HG03025 (cell line): ENCODE measurements at regions not wholly inside any gene's neighbourhood (a gene's known extent, or its start where the extent isn't known, plus 50 kb on each side); places are given as distances from the start of the nearest gene placed in this dataset.
A peak's percentile ranks its signal among the peaks of the same experiment; 100 is the strongest.

Experiments used
- ATAC-seq: cut with Tn5 transposase; IDR thresholded peaks from one replicate; pipeline ENCODE4 v1.9.1; 2021; ENCODE audit warnings: mild to moderate bottlenecking, moderate library complexity; ENCODE audit not compliant: unreplicated experiment, low FRiP score

DNA sequence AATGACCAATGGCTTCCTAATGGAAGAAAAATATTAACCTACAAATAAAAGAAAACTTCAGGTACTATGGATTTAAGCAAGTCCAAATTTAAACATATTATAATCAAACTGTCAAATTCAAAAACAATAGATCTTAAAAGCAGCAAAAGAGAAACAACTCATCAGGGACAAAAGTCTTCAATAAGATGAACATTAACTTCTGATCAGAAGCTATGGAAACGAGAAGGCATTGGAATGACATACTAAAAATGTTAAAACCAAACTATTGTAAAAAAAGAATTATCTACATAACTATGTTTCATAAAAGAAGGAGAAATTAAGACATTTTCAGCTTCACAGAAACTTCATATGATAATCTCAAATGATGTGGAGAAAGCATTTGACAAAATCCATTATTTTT is 334.7 kb downstream of the ANKRD7 start:
- ATAC-seq = no peak

GRCh38 chr7:118563311-118563710 is 338.8 kb downstream of the ANKRD7 start:
- no peak for ATAC-seq

- no peak for ATAC-seq
These were observed 348.1 kb downstream of the ANKRD7 start for GRCh38 chr7:118572604-118573003.

- ATAC-seq = no peak
These were observed 348.6 kb downstream of the ANKRD7 start for GRCh38 chr7:118573085-118573484.

GRCh38 chr7:118575393-118575948 is 351.0 kb downstream of the ANKRD7 start:
- no peak for ATAC-seq

DNA sequence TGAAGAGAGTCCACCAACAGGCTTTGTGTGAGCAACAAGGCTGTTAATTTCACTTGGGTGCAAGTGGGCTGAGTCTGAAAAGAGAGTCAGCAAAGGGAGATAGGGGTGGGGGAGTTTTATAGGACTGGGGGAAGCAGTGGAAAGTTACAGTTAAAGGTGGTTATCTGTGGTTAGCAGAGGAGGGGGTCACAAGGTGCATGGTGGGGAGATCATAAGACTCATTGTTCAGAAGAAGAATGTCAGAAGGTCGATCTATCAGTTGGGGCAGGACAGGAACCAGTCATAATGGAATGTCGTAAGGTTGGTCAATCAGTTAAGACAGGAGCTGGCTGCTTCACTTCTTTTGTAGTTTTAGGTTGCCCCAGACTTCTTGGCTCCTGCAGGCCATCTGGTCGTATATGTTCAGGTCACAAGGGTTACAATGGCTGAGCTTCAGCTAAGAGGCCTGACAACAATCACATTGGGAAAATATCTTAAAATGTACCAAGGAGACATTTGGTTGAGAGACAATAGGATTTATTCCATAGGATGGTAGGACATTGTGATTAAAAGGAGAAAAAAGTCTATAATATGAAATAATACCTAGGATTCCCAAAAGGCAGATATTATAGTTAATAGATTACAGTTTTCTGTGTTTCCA is 356.4 kb downstream of the ANKRD7 start:
- no peak for ATAC-seq

DNA sequence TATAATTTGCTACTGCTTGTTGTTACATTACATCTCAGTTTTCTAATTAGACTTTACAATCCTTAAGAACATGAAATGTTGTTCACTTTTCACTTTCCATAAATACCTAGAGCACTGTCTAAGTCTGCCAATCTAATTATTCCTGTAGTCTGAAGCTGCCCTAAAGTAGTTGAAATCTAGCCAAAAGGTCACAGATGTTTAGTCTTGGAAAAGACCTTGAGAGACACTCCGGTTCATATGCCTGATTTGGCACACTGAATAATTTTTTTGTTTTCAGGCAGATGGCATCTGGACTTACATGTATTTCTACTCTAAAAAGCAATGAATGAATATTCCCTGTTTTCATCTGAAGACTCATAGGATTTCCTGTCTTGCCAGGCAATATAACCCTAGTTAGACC is 359.1 kb downstream of the ANKRD7 start:
- ATAC-seq = no peak

DNA sequence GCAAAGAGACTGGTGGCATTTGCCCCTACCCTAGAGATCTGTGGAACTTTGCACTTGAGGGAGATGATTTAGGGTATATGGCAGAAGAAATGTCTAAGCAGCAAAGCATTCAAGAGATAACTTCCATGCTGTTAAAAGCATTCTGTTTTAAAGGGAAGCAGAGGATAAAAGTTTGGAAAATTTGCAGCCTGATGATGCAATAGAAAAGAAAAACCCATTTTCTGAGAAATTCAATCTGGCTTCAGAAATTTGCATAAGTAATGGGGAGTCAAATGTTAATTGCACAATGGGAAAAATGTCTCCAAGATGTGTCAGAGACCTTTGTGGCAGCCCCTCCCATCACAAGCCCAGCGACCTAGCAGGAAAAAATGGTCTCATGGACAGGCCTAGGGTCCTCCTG is 361.7 kb downstream of the ANKRD7 start:
- ATAC-seq = no peak

- peak; percentile 64 for ATAC-seq
These were observed 365.6 kb downstream of the ANKRD7 start for GRCh38 chr7:118590107-118590506.

DNA sequence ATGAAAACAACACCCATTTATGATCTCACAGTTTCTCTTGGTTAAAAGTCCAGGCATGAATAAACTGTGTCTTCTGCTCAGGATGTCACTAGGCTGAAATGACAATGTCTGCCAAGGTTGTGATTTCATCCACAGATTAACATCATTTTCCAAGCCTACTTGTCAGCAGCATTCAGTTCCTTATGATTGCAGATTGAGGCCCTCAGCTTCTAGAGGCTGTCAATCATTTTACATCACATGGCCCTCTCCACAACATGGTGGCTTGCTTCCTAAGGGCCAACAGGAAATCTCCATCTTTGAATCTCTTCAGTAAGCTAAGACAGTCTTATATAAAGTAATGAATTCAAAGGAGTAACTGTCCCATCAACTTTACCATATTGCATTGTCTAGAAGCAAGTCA is 377.6 kb downstream of the ANKRD7 start:
- no peak for ATAC-seq

DNA sequence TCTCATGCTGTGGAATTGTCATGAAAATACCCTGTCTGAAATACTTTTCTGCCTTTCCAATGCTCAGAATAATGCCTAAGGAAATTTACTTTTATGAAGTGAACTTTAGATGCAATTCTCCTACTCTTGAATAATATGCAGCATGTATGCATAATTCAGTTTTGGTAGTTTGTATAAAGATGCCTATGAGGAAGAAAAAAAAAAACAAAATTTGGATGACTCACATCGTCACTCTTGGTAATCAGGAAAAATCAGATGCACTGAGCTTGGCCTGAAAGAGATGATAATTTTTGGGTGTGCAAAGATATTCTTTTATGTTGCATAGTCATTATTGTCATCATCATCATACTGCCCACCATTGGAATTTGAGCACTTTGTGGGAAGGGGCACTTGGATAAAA is 382.1 kb downstream of the ANKRD7 start:
- no peak for ATAC-seq

- ATAC-seq = no peak
These were observed 384.7 kb downstream of the ANKRD7 start for GRCh38 chr7:118609207-118609606.

- no peak for ATAC-seq
These were observed 391.2 kb downstream of the ANKRD7 start for GRCh38 chr7:118615681-118616080.

DNA sequence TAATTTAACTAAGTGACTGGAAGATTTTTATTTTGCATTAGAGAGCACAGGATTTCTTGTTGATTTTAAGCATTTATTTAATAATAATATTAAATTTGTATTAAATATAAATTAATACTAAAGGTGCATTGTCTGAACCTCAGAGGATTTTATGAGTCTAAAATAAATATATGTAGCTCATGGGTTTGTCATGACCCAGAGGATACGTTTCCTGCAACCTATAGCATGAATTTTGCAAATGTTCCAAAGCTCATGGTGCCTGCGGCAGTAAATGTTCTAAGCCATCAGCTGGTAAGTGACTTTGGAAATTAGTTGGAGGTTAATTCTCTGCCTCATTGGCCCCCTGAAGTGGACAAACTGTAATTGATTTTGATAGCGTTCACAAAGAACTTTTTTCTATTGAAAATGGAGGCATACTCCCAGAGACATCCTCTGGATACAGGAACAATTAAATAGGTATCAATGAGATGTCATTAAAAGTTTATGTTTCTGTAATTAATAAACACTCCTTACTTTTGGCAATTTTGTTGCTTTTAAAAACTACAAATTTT is 397.4 kb downstream of the ANKRD7 start:
- ATAC-seq = no peak

- no peak for ATAC-seq
These were observed 402.2 kb downstream of the ANKRD7 start for GRCh38 chr7:118626739-118627138.

DNA sequence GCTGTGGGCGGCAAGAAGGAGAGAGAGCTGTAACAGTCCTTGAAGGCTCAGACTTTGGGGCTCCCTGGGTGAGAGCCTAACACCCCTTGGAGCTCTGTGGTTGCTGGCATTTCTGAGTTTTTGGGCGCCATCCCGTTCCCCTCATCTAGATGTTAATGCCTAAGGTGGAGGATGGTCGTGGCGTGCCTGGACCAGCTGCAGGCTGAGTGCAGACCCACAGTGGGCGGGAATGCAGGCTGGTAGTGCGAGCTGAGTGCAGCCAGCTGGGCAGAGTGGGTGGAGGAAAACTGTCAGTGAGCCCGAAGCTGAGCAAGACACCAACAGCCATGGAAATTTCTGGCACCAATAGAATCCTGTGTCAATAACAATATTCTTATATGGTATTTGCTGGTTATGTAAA is 403.0 kb downstream of the ANKRD7 start:
- ATAC-seq = no peak

GRCh38 chr7:118629898-118630438 is 405.5 kb downstream of the ANKRD7 start:
- no peak for ATAC-seq

- ATAC-seq = no peak
These were observed 417.9 kb downstream of the ANKRD7 start for GRCh38 chr7:118642396-118642795.

DNA sequence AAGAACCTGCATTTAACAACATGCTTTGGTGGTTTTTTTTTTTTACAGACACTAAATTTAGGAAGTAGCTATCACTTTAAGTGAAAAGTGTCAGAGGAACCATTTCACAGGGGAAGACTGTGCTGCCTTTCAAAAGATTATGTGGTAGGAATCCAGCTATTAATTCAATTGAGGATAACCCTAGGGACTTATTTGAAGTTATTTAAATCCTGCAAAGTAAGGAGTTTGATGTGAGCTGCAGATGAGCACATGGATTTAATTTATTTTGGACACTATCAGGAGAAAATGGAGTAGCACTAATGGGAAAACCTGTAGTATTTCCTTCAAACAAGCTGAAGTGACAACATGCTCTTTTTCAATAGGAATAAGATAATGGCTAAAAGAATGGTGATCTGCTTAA is 419.8 kb downstream of the ANKRD7 start:
- no peak for ATAC-seq

DNA sequence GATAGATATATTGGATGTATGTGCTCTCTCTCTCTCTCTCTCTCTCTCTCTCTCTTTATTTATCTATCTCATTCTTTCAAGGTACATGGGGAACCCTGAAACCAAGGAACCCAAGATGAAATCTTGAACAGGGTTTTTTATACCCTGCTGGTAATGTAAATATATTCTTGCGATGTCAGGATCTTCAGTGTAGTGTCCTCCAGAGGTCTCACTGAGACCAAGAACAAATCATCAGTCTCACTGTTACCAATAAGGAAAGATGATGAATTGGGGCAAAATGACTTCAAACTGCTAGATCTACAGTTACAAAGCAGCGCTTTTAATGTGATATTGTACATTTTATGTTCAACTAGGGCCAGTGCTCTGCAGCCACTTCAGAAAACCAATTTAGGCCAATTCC is 423.5 kb downstream of the ANKRD7 start:
- no peak for ATAC-seq

- peak; percentile 98 for ATAC-seq
These were observed 433.0 kb downstream of the ANKRD7 start for GRCh38 chr7:118657391-118658005.

DNA sequence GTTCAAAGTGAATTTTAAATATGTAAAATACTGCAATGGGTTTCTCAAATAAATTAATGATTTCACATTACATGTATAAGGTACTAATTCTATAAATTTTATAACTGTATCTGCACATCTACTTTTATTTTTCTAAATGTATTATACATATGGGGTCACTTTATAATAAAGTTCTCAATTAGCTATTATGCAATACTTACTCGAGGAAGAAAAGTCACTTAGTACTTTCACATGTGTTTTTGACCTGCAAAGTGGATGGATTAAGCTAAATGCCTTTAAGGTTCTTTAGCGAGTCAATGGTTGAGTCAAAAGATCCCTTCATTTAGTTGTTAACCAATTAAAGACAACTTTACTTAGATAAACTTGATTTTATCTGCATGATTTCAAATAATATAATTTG is 437.8 kb downstream of the ANKRD7 start:
- no peak for ATAC-seq
